ENCODE measurements at regions not wholly inside any gene's neighbourhood (a gene's known extent, or its start where the extent isn't known, plus 50 kb on each side); places are given as distances from the start of the nearest gene placed in this dataset.
"Not testable (repeated sequence)": the region's sequence is repeated elsewhere in the genome, so short reads cannot be mapped to it uniquely, and the experiment has no call there.

DNA sequence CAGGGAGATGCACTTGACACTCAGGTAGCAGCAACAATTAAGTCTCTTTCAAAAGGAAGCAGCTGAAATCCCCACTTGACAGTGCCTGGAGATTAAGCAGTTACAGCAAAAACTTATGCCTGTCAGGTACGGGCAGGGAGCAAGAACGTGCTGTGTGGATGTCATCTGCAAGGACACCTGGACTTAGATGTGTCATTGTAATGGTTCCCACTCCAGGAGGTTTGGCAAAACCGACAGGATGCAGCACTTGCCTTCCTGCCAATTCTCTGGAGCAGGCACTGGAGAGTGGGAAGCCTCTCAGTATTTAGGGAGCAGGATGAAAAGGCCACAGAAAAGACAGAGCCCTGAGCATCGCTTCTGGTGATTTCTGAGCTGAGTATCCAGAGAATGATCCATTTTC lies 292.4 kb downstream of the PDCD6IP start:
- no peak overlapping the region for H3K27ac ChIP-seq
- no peak overlapping the region for H3K4me3 ChIP-seq

DNA sequence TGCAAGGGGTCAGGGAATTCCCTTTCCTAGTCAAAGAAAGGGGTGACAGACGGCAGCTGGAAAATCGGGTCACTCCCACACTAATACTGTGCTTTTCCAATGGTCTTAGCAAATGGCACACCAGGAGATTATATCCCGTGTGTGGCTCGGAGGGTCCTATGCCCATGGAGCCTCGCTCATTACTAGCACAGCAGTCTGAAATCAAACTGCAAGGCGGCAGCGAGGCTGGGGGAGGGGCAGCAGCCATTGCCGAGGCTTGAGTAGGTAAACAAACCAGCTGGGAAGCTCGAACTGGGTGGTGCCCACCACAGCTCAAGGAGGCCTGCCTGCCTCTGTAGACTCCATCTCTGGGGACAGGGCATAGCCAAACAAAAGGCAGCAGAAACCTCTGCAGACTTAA lies 295.9 kb downstream of the PDCD6IP start:
- not testable (repeated sequence) for H3K27ac ChIP-seq, H3K4me3 ChIP-seq

DNA sequence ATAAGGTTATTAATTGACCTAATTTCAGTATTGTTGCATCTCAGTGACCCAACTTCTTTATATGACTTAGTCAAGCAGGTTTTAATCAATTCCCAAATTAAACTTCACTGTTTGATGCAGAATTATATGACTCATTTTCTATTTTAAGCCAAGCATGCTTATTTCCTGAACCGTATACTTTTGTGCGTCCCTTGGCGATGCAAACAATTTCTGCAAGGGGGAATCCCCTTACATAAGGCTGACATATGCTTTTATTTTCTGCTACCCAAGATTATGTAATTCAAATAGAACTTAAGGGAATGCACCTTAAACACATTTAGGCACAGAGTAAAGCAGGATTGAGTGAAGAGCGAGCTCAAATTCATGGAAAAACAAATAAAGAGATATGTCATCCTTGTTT lies 303.9 kb downstream of the PDCD6IP start:
- no peak overlapping the region for H3K27ac ChIP-seq
- no peak overlapping the region for H3K4me3 ChIP-seq

DNA sequence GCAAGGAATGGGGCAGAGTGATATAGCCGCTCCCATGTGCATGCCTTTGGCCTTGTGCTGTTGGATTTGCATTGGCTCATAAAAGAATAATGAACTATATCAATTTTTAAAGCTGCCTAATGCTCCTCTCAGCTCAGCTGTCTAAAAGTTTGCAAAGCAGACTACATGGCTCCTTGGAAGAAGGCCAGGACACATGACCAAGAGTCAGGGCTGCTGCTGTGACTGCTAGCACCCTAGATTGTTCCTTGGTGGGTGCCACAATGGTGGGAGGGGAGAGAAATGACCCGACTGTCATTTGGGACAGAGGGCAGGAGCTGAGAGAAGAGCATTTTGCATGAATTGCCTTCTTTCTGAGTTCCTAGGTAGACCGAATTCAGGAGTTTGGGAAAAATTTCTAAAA lies 307.9 kb downstream of the PDCD6IP start:
- Histone ChIP-seq H3K4me3 (no peak overlapping the region), H3K27ac (no peak overlapping the region)

DNA sequence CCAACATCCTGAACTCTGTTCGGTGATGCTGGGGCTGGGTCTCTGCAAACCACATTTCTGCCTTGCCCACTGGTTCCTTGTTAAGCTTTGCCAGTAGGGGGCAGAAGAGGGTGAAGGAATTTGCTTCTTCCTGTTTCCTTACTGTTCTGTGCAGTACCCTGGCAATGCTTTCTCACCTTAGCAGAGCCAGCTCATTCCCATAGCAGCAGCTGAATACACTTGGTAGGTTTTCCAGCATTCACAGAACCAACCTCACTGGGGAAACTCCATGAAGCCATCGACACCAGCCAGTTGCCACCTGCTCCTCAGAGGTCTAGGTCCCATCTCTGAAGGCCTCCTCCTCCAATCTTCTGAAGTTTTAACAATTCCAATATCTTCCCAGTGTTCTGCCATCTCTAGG lies 308.4 kb downstream of the PDCD6IP start:
- Histone ChIP-seq H3K27ac (no peak overlapping the region), H3K4me3 (no peak overlapping the region)

DNA sequence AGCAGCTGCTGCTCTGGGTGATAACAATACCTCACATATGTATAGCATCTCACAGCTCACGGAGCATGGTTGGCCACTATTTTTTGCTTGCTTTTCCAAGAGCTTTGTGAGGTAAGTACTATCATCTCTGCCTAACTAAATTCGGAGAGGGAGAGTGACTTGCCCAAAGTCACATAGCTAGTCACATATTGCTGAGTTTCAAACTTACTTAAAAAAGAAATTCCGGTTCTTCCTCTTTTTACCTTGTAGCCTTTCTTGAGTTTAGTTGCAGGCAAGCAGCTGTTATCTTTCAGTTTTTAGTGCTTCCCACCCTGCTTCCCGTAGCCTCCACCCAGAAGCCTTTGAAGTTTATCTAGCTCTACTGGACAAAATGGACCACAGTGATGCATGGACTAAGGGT lies 309.2 kb downstream of the PDCD6IP start:
- no peak overlapping the region for H3K4me3 ChIP-seq
- no peak overlapping the region for H3K27ac ChIP-seq

DNA sequence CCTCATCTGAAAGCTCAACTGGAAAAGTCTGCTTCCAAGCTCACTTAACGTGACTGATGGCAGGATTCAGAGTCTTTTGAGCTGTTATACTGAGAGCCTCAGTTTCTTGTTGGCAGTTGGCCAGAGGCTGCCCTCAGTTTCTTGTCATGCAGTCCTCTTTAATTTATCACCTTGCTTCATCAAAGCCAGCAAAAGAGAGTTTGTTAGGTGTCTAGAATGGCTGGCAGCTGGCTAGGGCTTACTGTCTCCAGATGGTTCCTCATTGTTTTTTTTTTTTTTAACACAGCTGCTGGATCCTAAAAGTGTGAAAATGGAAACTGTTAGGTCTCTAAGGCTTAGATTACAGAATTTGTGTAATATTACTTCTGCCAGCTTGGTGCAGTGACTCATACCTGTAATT lies 310.6 kb downstream of the PDCD6IP start:
- Histone ChIP-seq H3K4me3 (no peak overlapping the region), H3K27ac (no peak overlapping the region)

DNA sequence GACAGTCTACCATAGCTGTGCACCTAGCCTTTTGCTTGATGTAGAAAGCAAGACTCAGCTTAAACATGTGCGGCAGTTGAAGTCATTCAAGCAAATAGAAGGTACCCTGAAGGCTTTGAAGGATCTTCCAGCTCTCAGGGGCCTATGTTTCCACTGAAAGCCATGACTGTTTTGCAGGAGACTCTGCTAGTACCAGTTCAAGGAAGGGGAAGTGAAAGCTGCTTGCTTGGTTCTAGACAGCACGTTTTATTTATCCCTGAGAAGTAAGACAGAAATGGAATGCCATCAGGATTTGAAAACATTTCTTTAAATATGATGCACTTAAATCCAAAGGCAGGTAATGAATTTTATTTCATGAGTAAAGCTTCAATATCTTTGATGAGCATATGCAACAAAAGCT lies 311.4 kb downstream of the PDCD6IP start:
- no peak overlapping the region for H3K4me3 ChIP-seq
- H3K27ac ChIP-seq: no peak overlapping the region

DNA sequence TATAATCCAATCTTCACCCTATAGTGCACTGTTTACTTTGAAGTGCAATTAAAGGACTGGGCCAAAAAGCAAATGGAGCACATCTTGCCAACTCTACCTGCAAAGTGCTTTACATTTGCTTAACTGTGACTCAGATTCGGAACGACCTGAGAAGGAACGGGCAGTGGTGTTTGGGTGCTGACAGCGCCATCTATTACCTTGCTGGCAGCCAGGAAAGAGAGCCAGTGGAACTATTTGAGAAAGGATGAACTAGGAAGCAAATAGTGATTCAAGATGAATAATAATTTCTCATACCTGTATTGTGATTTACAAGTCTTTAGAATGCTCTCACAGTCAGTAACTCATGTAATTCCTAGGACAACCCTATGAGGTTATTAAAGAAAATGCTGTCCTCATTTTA lies 312.9 kb downstream of the PDCD6IP start:
- Histone ChIP-seq H3K4me3 (no peak overlapping the region), H3K27ac (no peak overlapping the region)

DNA sequence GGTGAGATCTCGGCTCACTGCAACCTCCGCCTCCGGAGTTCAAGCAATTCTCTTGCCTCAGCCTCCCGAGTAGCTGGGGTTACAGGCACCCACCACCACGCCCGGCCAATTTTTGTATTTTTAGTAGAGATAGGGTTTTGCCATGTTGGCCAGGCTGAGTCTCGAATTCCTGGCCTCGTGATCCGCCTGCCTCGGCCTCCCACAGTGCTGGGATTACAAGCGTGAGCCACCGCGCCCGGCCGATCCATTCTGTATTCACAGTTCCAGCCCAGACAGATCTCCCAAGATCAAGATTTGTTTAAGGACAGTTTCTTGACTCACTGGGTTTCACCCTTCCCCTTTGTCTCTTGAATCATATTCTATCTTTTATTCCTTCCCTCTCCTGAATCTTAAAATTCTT lies 313.8 kb downstream of the PDCD6IP start:
- not testable (repeated sequence) for H3K4me3 ChIP-seq, H3K27ac ChIP-seq

DNA sequence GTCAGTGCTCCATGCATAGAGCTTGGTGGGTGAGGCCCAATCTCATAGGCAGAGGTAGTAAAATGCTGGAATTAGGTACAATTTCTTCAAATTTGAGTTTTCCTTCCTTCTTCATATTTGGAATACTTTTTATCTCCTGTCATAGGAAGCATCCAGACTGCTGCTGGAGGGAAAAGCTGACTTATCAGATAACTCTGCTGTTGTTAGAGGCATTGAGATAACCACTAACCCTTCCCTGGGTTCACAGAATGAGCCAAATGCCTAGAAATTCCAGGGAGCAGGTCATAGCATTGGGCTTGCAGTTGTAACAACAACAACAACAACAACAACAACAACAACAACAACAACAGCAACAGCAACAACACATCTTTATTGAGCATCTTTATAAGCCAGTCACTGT lies 332.7 kb downstream of the PDCD6IP start:
- Histone ChIP-seq H3K4me3 (no peak overlapping the region), H3K27ac (no peak overlapping the region)

DNA sequence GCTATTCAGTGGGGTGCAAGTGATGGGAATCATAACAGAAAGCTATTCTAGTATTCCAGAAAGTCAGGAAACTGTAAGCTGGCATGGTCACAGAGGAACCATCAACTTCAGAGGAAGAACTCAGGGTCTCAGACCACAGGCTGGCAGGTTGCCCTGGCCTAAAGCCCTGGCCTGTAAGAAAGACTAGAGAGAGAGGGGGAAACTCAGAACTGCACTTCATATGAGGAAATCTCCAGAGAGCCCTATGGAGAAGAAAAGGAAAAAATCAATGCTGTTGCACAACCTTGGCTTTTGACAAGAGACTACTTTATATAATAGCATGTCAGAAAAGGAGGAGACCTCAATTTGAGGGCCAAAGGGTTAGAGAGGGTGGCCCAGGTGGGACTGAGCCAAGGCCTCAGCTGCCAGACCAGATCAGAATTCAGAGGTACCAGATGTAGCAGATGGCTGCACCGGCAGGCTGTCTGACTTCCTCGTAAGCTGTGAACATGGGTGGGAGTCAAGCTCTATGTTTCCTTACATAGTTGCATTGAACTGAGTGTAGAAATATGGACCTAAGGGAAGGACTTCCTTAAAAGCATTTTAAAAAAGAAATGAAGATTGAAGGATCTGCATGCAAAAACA lies 333.8 kb downstream of the PDCD6IP start:
- Histone ChIP-seq H3K4me3 (no peak overlapping the region), H3K27ac (no peak overlapping the region)

DNA sequence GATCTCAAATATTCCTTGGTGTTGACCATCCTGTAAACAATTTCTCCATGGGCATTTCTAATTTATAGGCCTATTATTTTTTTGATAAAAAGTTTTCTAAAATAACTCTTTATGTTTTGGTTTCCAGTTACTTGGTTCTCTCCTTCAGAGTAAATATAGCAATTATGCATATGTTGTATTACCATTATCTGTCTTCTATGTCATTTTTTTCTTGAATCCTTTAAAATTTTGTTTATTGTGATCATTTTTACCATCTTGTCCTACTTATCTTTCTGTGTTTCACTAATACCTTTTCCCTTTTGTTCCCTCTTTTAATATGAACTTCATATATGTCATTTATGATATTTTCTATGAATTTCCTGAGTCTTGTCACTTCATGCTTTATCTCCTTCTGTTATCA lies 341.1 kb downstream of the PDCD6IP start:
- Histone ChIP-seq H3K27ac (no peak overlapping the region), H3K4me3 (no peak overlapping the region)

DNA sequence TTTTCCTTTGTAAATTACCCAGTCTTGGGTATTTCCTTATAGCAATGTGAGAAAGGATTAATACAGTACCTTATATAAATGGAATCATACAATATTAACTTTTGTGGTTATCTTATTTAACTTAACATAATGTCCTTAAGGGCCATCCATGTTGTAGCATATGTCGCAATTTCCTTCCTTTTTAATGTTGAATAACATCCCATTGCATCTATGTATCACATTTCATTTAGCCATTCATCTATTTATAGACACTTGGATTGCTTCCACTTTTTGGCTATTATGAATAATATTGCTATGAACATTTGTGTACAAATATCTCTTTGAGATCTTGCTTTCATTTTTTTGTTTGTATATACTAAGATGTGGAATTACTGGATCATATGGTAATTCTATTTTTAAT lies 342.2 kb downstream of the PDCD6IP start:
- Histone ChIP-seq H3K27ac (no peak overlapping the region), H3K4me3 (no peak overlapping the region)

DNA sequence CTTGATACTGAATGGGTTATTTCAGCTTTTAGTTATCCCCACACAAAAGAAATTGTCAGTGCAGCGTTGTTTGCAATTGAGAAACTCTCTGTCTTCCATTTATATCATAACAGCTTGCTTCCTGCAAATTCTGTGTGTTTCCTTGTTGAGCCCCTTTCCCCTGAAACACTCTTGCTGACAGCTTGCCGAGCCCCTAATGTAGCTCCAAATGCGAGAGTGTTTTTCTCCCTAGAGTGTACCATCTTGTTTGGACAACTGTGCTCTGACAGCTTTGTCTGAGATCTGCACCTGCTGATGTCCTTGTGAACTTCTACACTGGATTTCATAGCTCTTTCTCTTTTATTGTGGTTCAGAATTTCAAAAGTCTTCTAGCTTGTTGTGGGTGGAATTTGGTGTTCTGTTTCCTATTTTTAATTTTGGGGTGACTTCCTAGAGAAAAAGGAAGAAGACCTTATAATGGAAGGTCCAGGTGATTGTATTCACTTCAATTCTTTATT lies 343.5 kb downstream of the PDCD6IP start:
- Histone ChIP-seq H3K27ac (no peak overlapping the region), H3K4me3 (no peak overlapping the region)

DNA sequence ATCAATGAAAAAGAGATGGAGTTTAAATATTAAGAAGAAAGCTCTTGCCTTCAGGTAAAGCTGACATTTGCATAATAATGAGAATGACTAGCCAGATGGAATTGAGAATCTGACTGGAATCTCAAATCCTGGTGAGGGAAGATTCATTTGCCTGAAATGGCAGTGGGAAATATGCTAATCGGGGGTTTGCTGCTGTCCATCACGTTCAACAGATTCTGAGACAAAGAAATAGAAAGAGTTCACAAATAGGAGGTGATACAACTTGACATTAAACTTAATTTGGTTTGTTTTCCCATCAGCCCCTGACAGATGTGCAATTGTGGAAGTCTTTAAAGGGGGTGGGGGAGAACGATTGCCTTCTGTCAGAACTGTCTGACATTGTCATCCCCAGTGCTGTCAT lies 347.4 kb downstream of the PDCD6IP start:
- no peak overlapping the region for H3K4me3 ChIP-seq
- H3K27ac ChIP-seq: no peak overlapping the region

DNA sequence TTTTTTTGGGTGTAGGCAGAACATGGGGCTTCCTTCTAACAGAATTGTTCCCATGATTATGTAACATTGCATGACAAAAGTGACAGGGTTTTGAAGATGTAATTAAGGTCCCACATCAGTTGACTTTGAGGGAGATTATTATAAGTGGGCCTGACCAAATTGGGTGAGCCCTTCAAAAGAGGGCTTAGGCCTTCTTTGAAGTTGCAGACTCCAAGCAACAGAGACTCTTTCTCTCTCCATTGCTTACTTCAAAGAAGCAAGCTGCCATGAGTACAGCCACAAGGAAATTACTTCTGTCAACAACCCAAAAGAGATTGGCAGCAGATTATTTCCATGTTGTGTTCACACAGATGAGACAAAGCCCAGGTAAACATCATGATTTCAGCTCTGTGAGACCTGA lies 348.2 kb downstream of the PDCD6IP start:
- H3K27ac ChIP-seq: no peak overlapping the region
- no peak overlapping the region for H3K4me3 ChIP-seq

DNA sequence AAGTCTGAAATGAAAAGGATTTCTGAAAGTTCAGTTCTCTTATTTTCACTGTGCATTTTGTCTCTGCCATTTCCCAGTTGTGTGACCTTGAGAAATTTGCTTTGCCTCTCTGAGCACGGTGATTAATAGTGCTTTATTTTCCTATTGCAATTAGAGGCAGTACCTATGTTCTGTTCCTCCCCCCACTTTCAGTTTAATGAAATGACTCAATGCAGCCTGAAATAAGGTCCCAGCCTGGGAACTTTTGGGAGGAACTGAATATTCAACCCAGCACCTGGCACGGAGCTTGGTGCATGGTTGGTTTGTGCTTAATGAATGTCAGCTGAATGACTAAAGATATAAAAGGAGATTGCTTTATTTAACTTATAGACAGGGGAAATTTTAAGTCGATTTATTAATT lies 352.6 kb downstream of the PDCD6IP start:
- H3K4me3 ChIP-seq: no peak overlapping the region
- H3K27ac ChIP-seq: no peak overlapping the region

DNA sequence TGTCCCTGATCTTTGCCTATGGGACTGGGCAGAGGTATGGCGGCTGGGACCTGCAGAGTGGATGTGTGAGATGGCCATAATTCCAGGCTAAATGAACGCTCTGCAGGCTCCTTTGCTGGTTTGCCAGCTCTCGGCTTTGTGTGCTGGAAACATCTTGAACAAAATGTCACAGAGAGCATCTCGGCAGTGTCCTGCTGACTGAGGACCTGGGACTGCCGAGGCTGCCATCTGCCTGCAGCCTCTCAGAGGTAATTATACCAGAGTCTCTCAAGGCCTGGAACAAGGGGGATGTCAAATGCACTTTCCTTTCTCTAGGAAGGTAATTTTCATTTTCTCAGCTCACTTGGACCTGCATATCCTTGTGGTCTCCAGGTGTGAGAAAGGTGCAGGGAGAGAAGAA lies 354.2 kb downstream of the PDCD6IP start:
- no peak overlapping the region for H3K4me3 ChIP-seq
- no peak overlapping the region for H3K27ac ChIP-seq

DNA sequence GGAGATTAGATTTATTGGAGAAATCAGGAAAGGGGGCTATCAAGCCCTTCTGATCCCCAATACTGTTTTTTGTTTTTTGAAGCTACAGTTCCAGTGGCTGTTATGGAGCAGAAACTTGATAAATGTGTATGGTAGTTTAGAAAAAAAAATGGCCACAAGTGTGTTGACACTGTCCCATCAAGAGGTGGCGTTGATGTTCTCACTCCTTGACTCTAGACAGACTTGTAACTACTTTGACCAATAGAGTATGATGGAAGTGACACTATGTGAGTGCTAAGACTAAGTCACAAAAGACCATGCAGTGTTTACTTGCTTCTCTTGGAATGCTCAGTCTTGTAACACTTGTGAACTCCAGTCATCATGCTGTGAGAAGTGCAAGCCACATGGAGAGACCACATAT lies 356.7 kb downstream of the PDCD6IP start:
- H3K27ac ChIP-seq: no peak overlapping the region

DNA sequence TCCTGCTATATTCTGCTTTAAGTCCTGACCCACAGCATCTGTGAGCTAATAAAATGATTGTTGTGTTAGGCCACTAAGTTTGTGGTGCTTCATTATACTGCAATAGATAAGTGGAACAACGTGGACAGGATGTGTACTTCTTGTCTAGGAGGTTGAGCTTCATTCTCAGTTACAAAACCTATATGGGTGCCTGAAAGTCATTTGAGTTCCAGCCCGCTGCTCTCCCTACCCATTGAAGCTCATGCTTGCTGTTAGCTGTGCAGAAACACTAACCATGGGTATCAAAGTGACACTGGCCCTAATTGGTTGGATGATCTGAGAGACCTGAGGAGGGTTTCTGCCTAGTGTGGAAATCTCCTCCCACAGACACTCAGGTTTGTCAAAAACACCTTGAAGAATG lies 357.2 kb downstream of the PDCD6IP start:
- no peak overlapping the region for H3K27ac ChIP-seq
- no peak overlapping the region for H3K4me3 ChIP-seq

More for the DNA sequence above, 356.7 kb downstream of the PDCD6IP start:
- H3K4me3 ChIP-seq: no peak overlapping the region

DNA sequence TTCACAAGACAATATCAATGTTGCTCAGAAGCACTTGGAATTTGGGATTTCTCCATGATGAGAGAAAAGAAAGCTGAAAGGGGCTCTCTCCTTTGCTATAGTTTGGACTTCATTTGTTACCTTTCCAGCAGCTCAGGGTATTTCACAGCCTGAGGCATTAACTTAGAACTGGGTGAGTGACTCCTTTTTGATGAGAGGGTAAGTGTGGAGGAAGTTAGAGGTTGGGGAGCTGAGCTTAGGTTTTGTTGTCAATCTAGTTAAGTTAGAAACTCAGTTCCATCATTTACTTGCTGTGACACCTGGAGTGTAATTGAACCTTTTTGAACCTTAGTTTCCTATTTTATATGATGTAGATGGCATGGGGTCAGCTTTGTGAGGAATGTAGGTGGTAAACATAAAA lies 359.1 kb downstream of the PDCD6IP start:
- Histone ChIP-seq H3K27ac (no peak overlapping the region), H3K4me3 (no peak overlapping the region)

All from skin epidermis (tissue), 12 donors.